CD4-positive, alpha-beta T cell (primary cell): ENCODE measurements at regions not wholly inside any gene's neighbourhood (a gene's known extent, or its start where the extent isn't known, plus 50 kb on each side); places are given as distances from the start of the nearest gene placed in this dataset.

Experiments used
- ATAC-seq: fragments of 200-7000 bp; cut with Tn5 transposase; one replicate; pipeline ENCODE4 v1.10.0; 2022; ENCODE audit warnings: mild to moderate bottlenecking; ENCODE audit not compliant: poor library complexity
- CTCF ChIA-PET: fragments of 350-600 bp; sonication (Branson Sonifier 250); formaldehyde crosslinking; loops from one replicate; lab custom pipeline; 2021; ENCODE audit warnings: antibody characterized with exemption, inconsistent platforms; lab: Charles Lee
- POLR2A ChIA-PET: fragments of 350-600 bp; sonication (Branson Sonifier 250); formaldehyde crosslinking; loops from one replicate; lab custom pipeline; 2021; ENCODE audit warnings: antibody characterized with exemption, inconsistent platforms; lab: Charles Lee
- DNase-seq, 14 experiments: peaks; one replicate each; pipeline ENCODE4 v3.0.0-alpha.2; 2013 to 2020; ENCODE audit warnings: mixed read lengths in 2 of 14
- H3K27ac ChIP-seq, 2 donors: one replicate each; pipeline versions ENCODE4 v1.5.1 to v1.7.0; 2013; ENCODE audit warnings: low read length in 2 of 2, low read depth in 1 of 2, mild to moderate bottlenecking in 1 of 2
- H3K27me3 ChIP-seq, 2 experiments: 1 replicate in 1 of 2; 2 replicates in 1 of 2; pipeline versions ENCODE4 v1.6.1 to v1.7.0; 2013; ENCODE audit warnings: low read length in 2 of 2, control low read depth in 1 of 2, mild to moderate bottlenecking in 1 of 2, moderate library complexity in 1 of 2; ENCODE audit not compliant: insufficient read depth in 2 of 2, control insufficient read depth in 1 of 2
- H3K36me3 ChIP-seq: one replicate; pipeline ENCODE4 v1.6.1; 2013; ENCODE audit warnings: low read length, control low read depth; ENCODE audit not compliant: insufficient read depth
- H3K4me1 ChIP-seq: one replicate; pipeline ENCODE4 v1.6.1; 2013; ENCODE audit warnings: low read length, control low read depth; ENCODE audit not compliant: insufficient read depth
- H3K4me3 ChIP-seq: one replicate; pipeline ENCODE4 v1.5.1; 2013; ENCODE audit warnings: mild to moderate bottlenecking, low read length, moderate library complexity
- H3K9me3 ChIP-seq, 2 experiments: 1 replicate in 1 of 2; 2 replicates in 1 of 2; pipeline versions ENCODE4 v1.6.1 to v1.7.0; 2013; ENCODE audit warnings: low read length in 2 of 2, mild to moderate bottlenecking in 2 of 2, control low read depth in 1 of 2, moderate library complexity in 1 of 2; ENCODE audit not compliant: control insufficient read depth in 1 of 2, insufficient read depth in 1 of 2
- H3K27ac Mint-ChIP-seq: one replicate; pipeline ENCODE4 v1.8.0; 2020; ENCODE audit warnings: mixed read lengths
- H3K27me3 Mint-ChIP-seq: one replicate; pipeline ENCODE4 v1.8.0; 2021; ENCODE audit warnings: mixed read lengths
- H3K36me3 Mint-ChIP-seq: one replicate; pipeline ENCODE4 v1.8.0; 2021; ENCODE audit warnings: low read depth, mixed read lengths
- H3K4me1 Mint-ChIP-seq: one replicate; pipeline ENCODE4 v1.8.0; 2021; ENCODE audit warnings: low read depth, mixed read lengths
- H3K4me3 Mint-ChIP-seq: one replicate; pipeline ENCODE4 v1.8.0; 2020; ENCODE audit warnings: mild to moderate bottlenecking, mixed read lengths
- H3K9me3 Mint-ChIP-seq: one replicate; pipeline ENCODE4 v1.8.0; 2020; ENCODE audit warnings: mixed read lengths
- CTCF ChIP-seq: fragments of 200-600 bp; IDR thresholded peaks from one replicate; pipeline ENCODE4 v1.8.0; 2022; ENCODE audit warnings: antibody characterized with exemption, mild to moderate bottlenecking
- intact Hi-C, 2 experiments: fragments of 100-400 bp; cut with DNase I in 1 of 2; cut with micrococcal nuclease in 1 of 2; formaldehyde crosslinking; loops; one replicate each; pipeline versions ENCODE4 v1.15.1 to v1.9.0; 2023 to 2025; cut with DNase I, micrococcal nuclease

GRCh38 chr9:107896544-107896943 is 407.0 kb upstream of the KLF4 start:
- Histone ChIP-seq H3K9me3 (peaks cover 2 to 5% of the 10 kb centered on the region in 2 experiments), H3K4me3 (no peak overlapping the region), H3K27ac (no peak overlapping the region), H3K4me1 (no peaks in the 10 kb centered on the region), H3K36me3 (no peaks in the 10 kb centered on the region), H3K27me3 (no peaks in the 10 kb centered on the region)
- peaks cover 4% of the 10 kb centered on the region for H3K9me3 Mint-ChIP-seq
- CTCF ChIA-PET, result no interaction called here
- no peak for ATAC-seq
- intact Hi-C loops, result no loop called here
- TF ChIP-seq CTCF, result no peak
- no peaks in the 10 kb centered on the region for H3K27me3 Mint-ChIP-seq
- POLR2A ChIA-PET, result no interaction called here
- H3K27ac Mint-ChIP-seq, result no peak overlapping the region
- H3K36me3 Mint-ChIP-seq, result no peaks in the 10 kb centered on the region
- no peak overlapping the region for H3K4me3 Mint-ChIP-seq
- no peaks in the 10 kb centered on the region for H3K4me1 Mint-ChIP-seq
- DNase-seq, result no peak

- H3K4me3 Mint-ChIP-seq, result no peak overlapping the region
- intact Hi-C loops, result no loop called here
- H3K36me3 Mint-ChIP-seq, result no peaks in the 10 kb centered on the region
- no peaks in the 10 kb centered on the region for H3K36me3 ChIP-seq
- peaks cover 4% of the 10 kb centered on the region for H3K9me3 Mint-ChIP-seq
- no peak overlapping the region for H3K27ac Mint-ChIP-seq
- H3K4me1 Mint-ChIP-seq, result no peaks in the 10 kb centered on the region
- H3K9me3 ChIP-seq, result peaks cover 5 to 8% of the 10 kb centered on the region in 2 experiments
- CTCF ChIA-PET, result no interaction called here
- H3K4me1 ChIP-seq, result no peaks in the 10 kb centered on the region
- DNase-seq, result no peak
- POLR2A ChIA-PET, result no interaction called here
- H3K27me3 ChIP-seq, result no peaks in the 10 kb centered on the region
- H3K27ac ChIP-seq, result no peak overlapping the region
- H3K27me3 Mint-ChIP-seq, result no peaks in the 10 kb centered on the region
- no peak overlapping the region for H3K4me3 ChIP-seq
- no peak for ATAC-seq
- TF ChIP-seq CTCF, result no peak
Observed at GRCh38 chr9:107895501-107896001, 406.0 kb upstream of the KLF4 start.

GRCh38 chr9:107894572-107895261 is 405.1 kb upstream of the KLF4 start:
- Histone ChIP-seq H3K4me1 (no peaks in the 10 kb centered on the region), H3K27ac (no peak overlapping the region), H3K27me3 (no peaks in the 10 kb centered on the region), H3K9me3 (peaks cover 5 to 8% of the 10 kb centered on the region in 2 experiments), H3K4me3 (no peak overlapping the region), H3K36me3 (no peaks in the 10 kb centered on the region)
- intact Hi-C loops, result no loop called here
- no peak for ATAC-seq
- no peak for DNase-seq
- POLR2A ChIA-PET, result no interaction called here
- Mint-ChIP-seq H3K27ac (no peak overlapping the region), H3K9me3 (peaks cover 4% of the 10 kb centered on the region), H3K4me1 (no peaks in the 10 kb centered on the region), H3K27me3 (no peaks in the 10 kb centered on the region), H3K36me3 (no peaks in the 10 kb centered on the region), H3K4me3 (no peak overlapping the region)
- TF ChIP-seq CTCF, result no peak
- CTCF ChIA-PET, result no interaction called here
